ENCODE measurements at regions not wholly inside any gene's neighbourhood (a gene's known extent, or its start where the extent isn't known, plus 50 kb on each side); places are given as distances from the start of the nearest gene placed in this dataset.
"Not testable (repeated sequence)": the region's sequence is repeated elsewhere in the genome, so short reads cannot be mapped to it uniquely, and the experiment has no call there.

DNA sequence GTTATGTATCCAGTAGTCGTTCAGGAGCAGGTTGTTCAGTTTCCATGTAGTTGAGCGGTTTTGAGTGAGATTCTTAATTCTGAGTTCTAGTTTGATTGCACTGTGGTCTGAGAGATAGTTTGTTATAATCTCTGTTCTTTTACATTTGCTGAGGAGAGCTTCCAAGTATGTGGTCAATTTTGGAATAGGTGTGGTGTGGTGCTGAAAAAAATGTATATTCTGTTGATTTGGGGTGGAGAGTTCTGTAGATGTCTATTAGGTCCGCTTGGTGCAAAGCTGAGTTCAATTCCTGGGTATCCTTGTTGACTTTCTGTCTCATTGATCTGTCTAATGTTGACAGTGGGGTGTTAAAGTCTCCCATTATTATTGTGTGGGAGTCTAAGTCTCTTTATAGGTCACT is 68.6 kb upstream of the IZUMO1R start:
- in situ Hi-C loops (cut with HindIII; ENCODE audit: low pct_unique_long_range_greater_than_20kb, low sequenced_read_pairs); DNase-seq (ENCODE audit: low read depth, low spot score): not testable (repeated sequence)

DNA sequence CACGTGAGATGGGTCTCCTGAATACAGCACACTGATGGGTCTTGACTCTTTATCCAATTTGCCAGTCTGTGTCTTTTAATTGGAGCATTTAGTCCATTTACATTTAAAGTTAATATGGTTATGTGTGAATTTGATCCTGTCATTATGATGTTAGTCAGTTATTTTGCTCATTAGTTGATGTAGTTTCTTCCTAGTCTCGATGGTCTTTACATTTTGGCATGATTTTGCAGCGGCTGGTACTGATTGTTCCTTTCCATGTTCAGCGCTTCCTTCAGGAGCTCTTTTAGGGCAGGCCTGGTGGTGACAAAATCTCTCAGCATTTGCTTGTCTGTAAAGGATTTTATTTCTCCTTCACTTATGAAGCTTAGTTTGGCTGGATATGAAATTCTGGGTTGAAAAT is 68.0 kb upstream of the IZUMO1R start:
- in situ Hi-C loops (cut with HindIII; ENCODE audit: low pct_unique_long_range_greater_than_20kb, low sequenced_read_pairs): not testable (repeated sequence)

DNA sequence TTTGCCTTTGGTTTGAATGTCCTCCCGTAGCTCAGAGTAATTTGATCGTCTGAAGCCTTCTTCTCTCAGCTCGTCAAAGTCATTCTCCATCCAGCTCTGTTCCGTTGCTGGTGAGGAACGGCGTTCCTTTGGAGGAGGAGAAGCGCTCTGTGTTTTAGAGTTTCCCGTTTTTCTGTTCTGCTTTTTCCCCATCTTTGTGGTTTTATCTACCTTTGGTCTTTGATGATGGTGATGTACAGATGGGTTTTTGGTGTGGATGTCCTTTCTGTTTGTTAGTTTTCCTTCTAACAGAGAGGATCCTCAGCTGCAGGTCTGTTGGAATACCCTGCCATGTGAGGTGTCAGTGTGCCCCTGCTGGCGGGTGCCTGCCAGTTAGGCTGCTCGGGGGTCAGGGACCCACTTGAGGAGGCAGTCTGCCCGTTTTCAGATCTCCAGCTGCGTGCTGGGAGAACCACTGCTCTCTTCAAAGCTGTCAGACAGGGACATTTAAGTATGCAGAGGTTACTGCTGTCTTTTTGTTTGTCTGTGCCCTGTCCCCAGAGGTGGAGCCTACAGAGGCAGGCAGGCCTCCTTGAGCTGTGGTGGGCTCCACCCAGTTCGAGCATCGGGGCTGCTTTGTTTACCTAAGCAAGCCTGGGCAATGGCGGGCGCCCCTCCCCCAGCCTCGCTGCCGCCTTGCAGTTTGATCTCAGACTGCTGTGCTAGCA is 66.8 kb upstream of the IZUMO1R start:
- peak; percentile 7 for DNase-seq (ENCODE audit: low read depth, low spot score)
- in situ Hi-C loops (cut with HindIII; ENCODE audit: low pct_unique_long_range_greater_than_20kb, low sequenced_read_pairs): not testable (repeated sequence)

More for the DNA sequence above, 68.0 kb upstream of the IZUMO1R start:
- not testable (repeated sequence) for DNase-seq (ENCODE audit: low read depth, low spot score)

DNA sequence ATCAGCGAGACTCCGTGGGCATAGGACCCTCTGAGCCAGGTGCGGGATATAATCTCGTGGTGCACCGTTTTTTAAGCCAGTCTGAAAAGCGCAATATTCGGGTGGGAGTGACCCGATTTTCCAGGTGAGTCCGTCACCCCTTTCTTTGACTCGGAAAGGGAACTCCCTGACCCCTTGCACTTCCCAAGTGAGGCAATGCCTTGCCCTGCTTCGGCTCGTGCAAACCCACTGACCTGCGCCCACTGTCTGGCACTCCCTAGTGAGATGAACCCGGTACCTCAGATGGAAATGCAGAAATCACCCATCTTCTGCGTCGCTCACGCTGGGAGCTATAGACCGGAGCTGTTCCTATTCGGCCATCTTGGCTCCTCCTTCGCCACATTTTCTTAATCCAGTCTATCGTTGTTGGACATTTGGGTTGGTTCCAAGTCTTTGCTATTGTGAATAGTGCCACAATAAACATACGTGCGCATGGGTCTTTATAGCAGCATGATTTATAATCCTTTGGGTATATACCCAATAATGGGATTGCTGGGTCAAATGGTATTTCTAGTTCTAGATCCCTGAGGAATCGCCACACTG is 66.1 kb upstream of the IZUMO1R start:
- in situ Hi-C loops (cut with HindIII; ENCODE audit: low pct_unique_long_range_greater_than_20kb, low sequenced_read_pairs): not testable (repeated sequence)

DNA sequence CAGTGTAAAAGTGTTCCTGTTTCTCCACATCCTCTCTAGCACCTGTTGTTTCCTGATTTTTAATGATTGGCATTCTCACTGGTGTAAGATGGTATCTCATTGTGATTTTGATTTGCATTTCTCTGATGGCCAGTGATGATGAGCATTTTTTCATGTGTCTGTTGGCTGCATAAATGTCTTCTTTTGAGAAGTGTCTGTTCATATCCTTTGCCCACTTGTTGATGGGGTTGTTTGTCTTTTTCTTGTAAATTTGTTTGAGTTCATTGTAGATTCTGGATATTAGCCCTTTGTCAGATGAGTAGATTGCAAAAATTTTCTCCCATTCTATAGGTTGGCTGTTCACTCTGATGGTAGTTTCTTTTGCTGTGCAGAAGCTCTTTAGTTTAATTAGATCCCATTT is 65.6 kb upstream of the IZUMO1R start:
- in situ Hi-C loops (cut with HindIII; ENCODE audit: low pct_unique_long_range_greater_than_20kb, low sequenced_read_pairs): not testable (repeated sequence)

More for the DNA sequence above, 66.1 kb upstream of the IZUMO1R start:
- not testable (repeated sequence) for DNase-seq (ENCODE audit: low read depth, low spot score)

DNA sequence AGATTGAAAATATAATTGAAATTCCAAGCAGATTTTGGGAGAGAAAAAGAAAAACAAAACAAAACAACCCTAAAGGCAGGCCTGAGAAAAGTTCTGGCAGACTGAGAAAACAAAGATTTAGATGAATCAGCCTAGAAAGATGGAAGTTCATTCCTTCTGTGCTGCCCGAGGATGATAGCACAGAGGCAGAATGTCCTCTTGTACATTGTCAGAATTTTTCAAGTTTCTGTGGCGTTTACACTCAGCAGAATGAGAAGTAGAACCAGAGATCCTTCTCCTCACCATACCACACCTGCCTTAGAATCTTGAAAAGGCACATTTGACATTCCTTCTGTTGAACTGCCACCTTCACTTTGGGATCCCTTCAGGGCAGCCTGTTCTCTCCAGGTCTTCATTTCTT is 62.5 kb upstream of the IZUMO1R start:
- no peak for DNase-seq (ENCODE audit: low read depth, low spot score)
- in situ Hi-C loops (cut with HindIII; ENCODE audit: low pct_unique_long_range_greater_than_20kb, low sequenced_read_pairs): no loop called here

More for the DNA sequence above, 65.6 kb upstream of the IZUMO1R start:
- not testable (repeated sequence) for DNase-seq (ENCODE audit: low read depth, low spot score)

DNA sequence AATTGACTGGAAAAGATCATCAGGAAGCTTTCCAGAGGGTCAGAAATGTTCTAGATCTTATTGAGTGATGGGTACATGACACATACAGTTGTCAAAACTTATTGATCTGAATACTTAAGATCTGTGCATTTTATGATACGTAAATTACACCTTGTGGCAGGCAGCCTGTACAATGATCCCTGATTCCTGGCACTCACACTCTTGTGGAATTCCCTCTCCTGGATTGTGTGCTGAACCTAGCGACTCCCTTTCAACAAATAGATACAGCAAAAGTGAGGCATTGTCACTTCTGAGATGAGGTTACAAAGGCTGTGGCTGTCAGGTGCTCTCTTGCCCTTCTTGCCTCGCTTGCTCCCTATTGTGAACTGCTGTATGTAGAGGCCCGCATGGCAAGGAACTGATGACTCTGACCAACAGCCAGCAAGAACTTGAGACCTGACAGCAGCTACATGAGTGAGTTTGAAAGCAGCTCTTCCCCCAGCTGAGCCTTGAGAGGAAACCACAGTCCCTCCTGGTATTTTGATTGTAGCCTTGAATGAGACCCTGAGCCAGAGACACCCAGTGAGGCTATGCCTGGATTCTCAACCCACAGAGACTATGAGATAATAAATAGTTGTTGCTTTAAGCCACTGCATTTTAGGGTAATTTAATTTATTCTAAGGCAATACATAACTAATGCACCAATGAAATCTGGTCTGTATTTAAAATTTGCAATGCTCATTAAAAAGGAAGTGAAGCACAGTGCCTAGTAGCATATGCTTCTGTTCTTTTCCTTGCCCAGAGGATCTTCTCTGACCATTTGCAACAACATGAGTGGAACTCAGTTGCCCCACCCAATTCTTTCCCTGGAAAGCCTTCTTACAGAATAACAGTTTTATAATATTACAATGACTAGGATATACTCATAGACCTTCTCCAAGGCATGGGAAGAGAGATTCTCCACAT is 60.5 kb upstream of the IZUMO1R start:
- no peak for DNase-seq (ENCODE audit: low read depth, low spot score)
- in situ Hi-C loops (cut with HindIII; ENCODE audit: low pct_unique_long_range_greater_than_20kb, low sequenced_read_pairs): no loop called here

DNA sequence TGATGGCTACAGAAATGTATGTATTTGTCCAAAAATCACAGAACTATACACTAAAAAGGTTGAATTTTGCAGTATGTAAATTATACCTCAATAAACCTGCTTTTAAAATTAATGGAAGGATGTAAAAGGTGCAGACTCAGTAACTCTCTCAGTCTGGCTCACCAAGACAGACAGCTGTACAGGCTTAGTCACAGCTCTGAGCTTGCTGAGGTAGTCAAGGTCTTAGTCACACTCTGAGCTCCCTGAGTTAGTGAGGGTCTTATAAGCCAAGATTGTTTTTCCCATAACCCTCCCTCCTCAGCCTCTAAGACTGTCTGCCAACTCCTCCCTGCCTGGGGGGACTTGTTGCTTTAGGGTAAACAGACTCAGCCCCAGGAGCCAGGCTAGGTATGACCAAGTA is 59.3 kb upstream of the IZUMO1R start:
- in situ Hi-C loops (cut with HindIII; ENCODE audit: low pct_unique_long_range_greater_than_20kb, low sequenced_read_pairs): no loop called here
- no peak for DNase-seq (ENCODE audit: low read depth, low spot score)

DNA sequence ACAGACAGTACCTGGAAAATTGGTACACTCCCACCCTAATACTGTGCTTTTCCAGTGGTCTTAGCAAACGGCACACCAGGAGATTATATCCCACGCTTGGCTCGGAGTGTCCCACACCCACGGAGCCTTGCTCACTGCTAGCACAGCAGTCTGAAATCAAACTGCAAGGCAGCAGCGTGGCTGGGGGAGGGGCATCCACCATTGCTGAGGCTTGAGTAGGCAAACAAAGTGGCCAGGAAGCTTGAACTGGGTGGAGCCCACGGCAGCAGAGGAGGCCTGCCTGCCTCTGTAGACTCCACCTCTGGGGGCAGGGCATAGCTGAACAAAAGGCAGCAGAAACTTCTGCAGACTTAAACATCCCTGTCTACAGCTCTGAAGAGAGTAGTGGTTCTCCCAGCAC is 56.1 kb upstream of the IZUMO1R start:
- in situ Hi-C loops (cut with HindIII; ENCODE audit: low pct_unique_long_range_greater_than_20kb, low sequenced_read_pairs); DNase-seq (ENCODE audit: low read depth, low spot score): not testable (repeated sequence)

DNA sequence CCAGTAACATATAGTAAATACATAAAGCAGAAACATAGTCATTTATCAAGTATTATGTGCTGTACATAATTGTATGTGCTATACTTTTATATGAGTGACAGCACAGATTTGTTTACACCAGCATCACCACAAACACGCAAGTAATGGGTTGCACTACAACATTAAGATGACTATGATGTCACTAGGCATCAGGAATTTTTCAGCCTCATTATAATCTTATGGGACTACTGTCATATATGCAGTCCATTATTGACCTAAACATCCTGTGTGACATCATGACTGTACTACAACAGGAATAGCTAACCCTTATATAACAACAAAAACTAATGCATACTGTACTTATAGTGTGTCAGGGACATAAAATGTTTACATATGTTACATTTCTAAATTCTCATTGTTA is 50.2 kb upstream of the IZUMO1R start:
- DNase-seq (ENCODE audit: low read depth, low spot score): no peak
- in situ Hi-C loops (cut with HindIII; ENCODE audit: low pct_unique_long_range_greater_than_20kb, low sequenced_read_pairs): no loop called here

All from SK-MEL-5 (cell line).